Pancreas (tissue), 10 donors: ENCODE measurements at regions not wholly inside any gene's neighbourhood (a gene's known extent, or its start where the extent isn't known, plus 50 kb on each side); places are given as distances from the start of the nearest gene placed in this dataset.
"Not testable (repeated sequence)": the region's sequence is repeated elsewhere in the genome, so short reads cannot be mapped to it uniquely, and the experiment has no call there.

ENCODE experiments used
- ATAC-seq, 4 donors: fragments of 200-7000 bp; cut with Tn5 transposase; one replicate each; pipeline versions ENCODE4 v1.8.0 to v1.9.1; 2020; ENCODE audit warnings: mild to moderate bottlenecking in 4 of 4, moderate library complexity in 4 of 4
- DNase-seq, 6 donors: peaks; one replicate each; pipeline ENCODE4 v3.0.0-alpha.2; 2020
- FAIRE-seq: peaks from 2 replicates; lab custom pipeline; 2012; peaks lifted over from hg19 to GRCh38; lab: Jason Lieb, UNC
- H3K27ac ChIP-seq, 4 donors: fragments of 200-600 bp; sonication (generic); 1 replicate in 3 of 4; 2 replicates in 1 of 4; pipeline versions ENCODE4 v1.5.0 to v1.8.0; 2020
- H3K27me3 ChIP-seq, 4 donors: fragments of 200-600 bp; one replicate each; pipeline ENCODE4 v1.8.0; 2021
- H3K36me3 ChIP-seq, 3 donors: fragments of 200-600 bp; sonication (generic) in 1 of 3; one replicate each; pipeline versions ENCODE4 v1.5.0 to v1.8.0; 2020 to 2021
- H3K4me1 ChIP-seq, 3 donors: fragments of 200-600 bp; one replicate each; pipeline ENCODE4 v1.8.0; 2021
- H3K4me3 ChIP-seq, 4 donors: fragments of 200-600 bp; sonication (generic) in 2 of 4; one replicate each; pipeline versions ENCODE4 v1.5.0 to v1.8.0; 2020 to 2021
- H3K9me3 ChIP-seq, 4 donors: fragments of 200-600 bp; one replicate each; pipeline ENCODE4 v1.8.0; 2021
- CTCF ChIP-seq, 4 donors: fragments of 200-600 bp; sonication (generic) in 3 of 4; IDR thresholded peaks; one replicate each; pipeline versions ENCODE4 v1.5.0 to v1.8.0; 2021; ENCODE audit warnings: antibody characterized with exemption in 4 of 4
- WGBS, 2 donors: extraction: QIAGEN DNeasy Blood & Tissue Kit; methylation state at CpG; one replicate each; pipeline ENCODE4 v1.1.7; 2013; 5-methylcytosine and 5-hydroxymethylcytosine counted together
- intact Hi-C, 3 donors: fragments of 100-400 bp; cut with DNase I; formaldehyde crosslinking; loops; one replicate each; pipeline versions ENCODE4 v1.11.1 to v1.14.2; 2022
- donor health status: healthy with polysubstance abuse.
- donor health status: DM: no; HTN: no; CAD: no; lungs with moderate emphysema.
- donor health status: DM: no; HTN: no; CAD: no.
- donor health status: control.
- donor health status: control.
- donor health status: Bipolar disorder and iron deficiency.
- donor health status: DM: yes; HTN: yes; CAD: no.
- donor health status: DM: no; HTN: no; CAD: no.
- donor health status: DM: no; HTN: no; CAD: no.
- donor health status: DM: yes; HTN: yes; CAD: no.

DNA sequence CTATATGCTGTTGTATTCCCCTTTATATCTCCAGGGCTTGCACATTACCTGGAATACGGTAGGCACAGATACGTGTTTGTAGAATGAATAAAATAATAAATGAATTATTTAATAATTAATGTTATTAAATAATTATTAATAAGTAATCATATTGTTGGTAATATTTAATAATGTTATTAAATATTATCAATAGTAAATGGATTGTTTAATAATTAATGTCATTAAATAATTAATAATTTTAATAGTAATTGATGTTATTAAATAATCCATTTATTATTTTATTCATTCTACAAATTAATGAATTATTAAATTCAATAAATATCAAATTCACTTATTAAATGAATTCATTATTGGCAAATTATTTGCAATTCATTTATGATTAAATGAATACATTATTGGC lies 175.1 kb downstream of the MATN1 start:
- no peak for ATAC-seq
- Histone ChIP-seq H3K36me3 (no peaks in the 10 kb centered on the region), H3K4me3 (no peak overlapping the region), H3K4me1 (no peaks in the 10 kb centered on the region), H3K9me3 (no peaks in the 10 kb centered on the region), H3K27me3 (no peaks in the 10 kb centered on the region), H3K27ac (no peak overlapping the region)
- FAIRE-seq: peak; percentile 93
- 77 to 86% methylated on average over 2 of the region's 2 CpGs for WGBS, 2 donors
- intact Hi-C loops: no loop called here
- TF ChIP-seq CTCF (IDR thresholded peaks at IDR 0.05): no peak
- no peak for DNase-seq

GRCh38 chr1:30547326-30547725 lies 176.1 kb downstream of the MATN1 start:
- H3K4me1 ChIP-seq, DNase-seq, H3K9me3 ChIP-seq, intact Hi-C loops, H3K36me3 ChIP-seq, H3K27ac ChIP-seq, H3K27me3 ChIP-seq, ATAC-seq, FAIRE-seq, H3K4me3 ChIP-seq: not testable (repeated sequence)
- 34 to 69% methylated on average over 2 of the region's 2 CpGs for WGBS, 2 donors

- no peaks in the 10 kb centered on the region for H3K36me3 ChIP-seq
- FAIRE-seq (no peak), ATAC-seq (no peak), DNase-seq (no peak)
- H3K27me3 ChIP-seq: no peaks in the 10 kb centered on the region
- 43 to 46% methylated on average over 4 of the region's 4 CpGs for WGBS, 2 donors
- no peak overlapping the region for H3K27ac ChIP-seq
- no peaks in the 10 kb centered on the region for H3K9me3 ChIP-seq
- intact Hi-C loops: no loop called here
- H3K4me1 ChIP-seq: no peaks in the 10 kb centered on the region
- no peak for TF ChIP-seq CTCF (IDR thresholded peaks at IDR 0.05)
- no peak overlapping the region for H3K4me3 ChIP-seq
These were observed 178.0 kb downstream of the MATN1 start for GRCh38 chr1:30545365-30545764.

DNA sequence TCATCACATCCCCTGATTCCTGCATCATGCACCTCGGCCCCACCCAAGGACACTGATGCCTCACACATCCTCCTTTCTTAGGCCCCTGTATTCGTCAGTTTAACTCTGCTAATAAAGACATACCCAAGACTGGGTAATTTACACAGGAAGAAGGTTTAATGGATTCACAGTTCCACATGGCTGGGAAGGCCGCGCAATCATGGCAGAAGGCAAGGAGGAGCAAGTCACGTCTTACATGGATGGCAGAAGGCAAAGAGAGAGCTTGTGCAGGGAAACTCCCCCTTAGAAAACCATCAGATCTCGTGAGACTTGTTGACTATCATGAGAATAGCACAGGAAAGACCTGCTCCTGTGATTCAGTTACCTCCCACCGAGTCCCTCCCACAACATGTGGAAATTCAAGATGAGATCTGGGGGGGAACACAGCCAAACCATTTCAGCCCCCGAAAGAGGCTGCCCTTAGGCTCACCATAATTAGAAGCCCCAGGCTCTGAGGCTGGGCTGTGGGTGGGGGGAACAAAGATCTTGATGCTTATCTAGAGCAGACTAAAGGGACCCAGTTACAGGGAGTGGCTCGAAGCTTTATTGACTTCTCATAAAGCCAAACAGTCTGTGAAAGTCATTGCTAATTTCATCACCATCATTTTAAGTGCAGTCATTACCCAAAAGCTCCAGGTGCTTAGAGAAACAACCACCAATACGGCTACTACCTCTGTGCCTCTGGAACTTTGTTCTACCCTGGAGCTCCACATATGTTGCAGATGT lies 181.5 kb downstream of the MATN1 start:
- Histone ChIP-seq H3K4me3 (no peak overlapping the region), H3K27me3 (no peaks in the 10 kb centered on the region), H3K27ac (no peak overlapping the region), H3K36me3 (no peaks in the 10 kb centered on the region), H3K9me3 (no peaks in the 10 kb centered on the region), H3K4me1 (no peaks in the 10 kb centered on the region)
- no peak for TF ChIP-seq CTCF (IDR thresholded peaks at IDR 0.05)
- 81 to 82% methylated on average over 10 of the region's 10 CpGs for WGBS, 2 donors
- ATAC-seq (no peak), FAIRE-seq (no peak), DNase-seq (no peak)
- intact Hi-C loops: no loop called here

- no peak for DNase-seq
- no peak for ATAC-seq
- no peak for FAIRE-seq
These were observed 182.7 kb downstream of the MATN1 start for GRCh38 chr1:30540611-30541192.

More at GRCh38 chr1:30540611-30541192, 182.7 kb downstream of the MATN1 start:
- Histone ChIP-seq H3K9me3 (no peaks in the 10 kb centered on the region), H3K4me1 (no peaks in the 10 kb centered on the region), H3K27me3 (no peaks in the 10 kb centered on the region), H3K36me3 (no peaks in the 10 kb centered on the region), H3K27ac (no peak overlapping the region), H3K4me3 (no peak overlapping the region)
- intact Hi-C loops: no loop called here
- WGBS, 2 donors: 71% methylated on average over 5 of the region's 5 CpGs
- TF ChIP-seq CTCF (IDR thresholded peaks at IDR 0.05): no peak
